ENCODE measurements at regions not wholly inside any gene's neighbourhood (a gene's known extent, or its start where the extent isn't known, plus 50 kb on each side); places are given as distances from the start of the nearest gene placed in this dataset.
"Not testable (repeated sequence)": the region's sequence is repeated elsewhere in the genome, so short reads cannot be mapped to it uniquely, and the experiment has no call there.

GRCh38 chr10:55601690-55602478, 759.2 kb downstream of the ZWINT start:
- CTCF ChIA-PET, POLR2A ChIA-PET: not testable (repeated sequence)

GRCh38 chr10:55551603-55552002, 750.6 kb upstream of the PCDH15 start:
- CTCF ChIA-PET, result no interaction called here

GRCh38 chr10:55550236-55550635, 749.2 kb upstream of the PCDH15 start:
- POLR2A ChIA-PET, result no interaction called here
- CTCF ChIA-PET, result no interaction called here

More at GRCh38 chr10:55551603-55552002, 750.6 kb upstream of the PCDH15 start:
- POLR2A ChIA-PET, result no interaction called here

GRCh38 chr10:55537497-55537896, 736.5 kb upstream of the PCDH15 start:
- POLR2A ChIA-PET, result not testable (repeated sequence)

GRCh38 chr10:55519264-55519663, 718.2 kb upstream of the PCDH15 start:
- ChIA-PET POLR2A (no interaction called here), CTCF (no interaction called here)

More at GRCh38 chr10:55537497-55537896, 736.5 kb upstream of the PCDH15 start:
- CTCF ChIA-PET, result not testable (repeated sequence)

- CTCF ChIA-PET, POLR2A ChIA-PET: not testable (repeated sequence)
Measured at GRCh38 chr10:55518416-55518815, 717.4 kb upstream of the PCDH15 start.

GRCh38 chr10:55509168-55509567, 708.1 kb upstream of the PCDH15 start:
- CTCF ChIA-PET, result no interaction called here
- POLR2A ChIA-PET, result no interaction called here

GRCh38 chr10:55500931-55501559, 700.0 kb upstream of the PCDH15 start:
- CTCF ChIA-PET, result no interaction called here
- POLR2A ChIA-PET, result no interaction called here

- CTCF ChIA-PET, result no interaction called here
Measured at GRCh38 chr10:55497893-55498499, 697.0 kb upstream of the PCDH15 start.

GRCh38 chr10:55495555-55495954, 694.5 kb upstream of the PCDH15 start:
- ChIA-PET CTCF (no interaction called here), POLR2A (no interaction called here)

More at GRCh38 chr10:55497893-55498499, 697.0 kb upstream of the PCDH15 start:
- POLR2A ChIA-PET, result no interaction called here

GRCh38 chr10:55491712-55492111, 690.7 kb upstream of the PCDH15 start:
- ChIA-PET CTCF (no interaction called here), POLR2A (no interaction called here)

GRCh38 chr10:55485827-55486226, 684.8 kb upstream of the PCDH15 start:
- ChIA-PET POLR2A (no interaction called here), CTCF (no interaction called here)

- ChIA-PET POLR2A (no interaction called here), CTCF (no interaction called here)
Measured at GRCh38 chr10:55476129-55476528, 675.1 kb upstream of the PCDH15 start.

- CTCF ChIA-PET, result no interaction called here
- POLR2A ChIA-PET, result no interaction called here
Measured at GRCh38 chr10:55474258-55474657, 673.2 kb upstream of the PCDH15 start.

- ChIA-PET POLR2A (no interaction called here), CTCF (no interaction called here)
Measured at GRCh38 chr10:55470840-55471239, 669.8 kb upstream of the PCDH15 start.

GRCh38 chr10:55466806-55467504, 665.9 kb upstream of the PCDH15 start:
- CTCF ChIA-PET, result no interaction called here
- POLR2A ChIA-PET, result no interaction called here

- ChIA-PET POLR2A (no interaction called here), CTCF (no interaction called here)
Measured at GRCh38 chr10:55464083-55464482, 663.1 kb upstream of the PCDH15 start.

- CTCF ChIA-PET, result no interaction called here
- POLR2A ChIA-PET, result no interaction called here
Measured at GRCh38 chr10:55460008-55460407, 659.0 kb upstream of the PCDH15 start.

GRCh38 chr10:55449981-55450380, 649.0 kb upstream of the PCDH15 start:
- ChIA-PET POLR2A (no interaction called here), CTCF (interaction anchor here (0.6 kb wide), 1 partner anchor 134 kb away, joined by 3 read pairs; no protein-coding TSS in a partner anchor)

GRCh38 chr10:55446441-55447002, 645.5 kb upstream of the PCDH15 start:
- ChIA-PET POLR2A (no interaction called here), CTCF (no interaction called here)

GRCh38 chr10:55441777-55442176, 640.7 kb upstream of the PCDH15 start:
- POLR2A ChIA-PET, result no interaction called here
- CTCF ChIA-PET, result no interaction called here

All from activated CD8-positive, alpha-beta memory T cell treated with anti-CD3 and anti-CD28 coated beads for 36 hours (primary cell).